Effector CD4-positive, alpha-beta T cell (primary cell): ENCODE measurements at regions not wholly inside any gene's neighbourhood (a gene's known extent, or its start where the extent isn't known, plus 50 kb on each side); places are given as distances from the start of the nearest gene placed in this dataset.

Source experiments
- DNase-seq: peaks from one replicate; pipeline ENCODE4 v3.0.0-alpha.2; 2020

DNA sequence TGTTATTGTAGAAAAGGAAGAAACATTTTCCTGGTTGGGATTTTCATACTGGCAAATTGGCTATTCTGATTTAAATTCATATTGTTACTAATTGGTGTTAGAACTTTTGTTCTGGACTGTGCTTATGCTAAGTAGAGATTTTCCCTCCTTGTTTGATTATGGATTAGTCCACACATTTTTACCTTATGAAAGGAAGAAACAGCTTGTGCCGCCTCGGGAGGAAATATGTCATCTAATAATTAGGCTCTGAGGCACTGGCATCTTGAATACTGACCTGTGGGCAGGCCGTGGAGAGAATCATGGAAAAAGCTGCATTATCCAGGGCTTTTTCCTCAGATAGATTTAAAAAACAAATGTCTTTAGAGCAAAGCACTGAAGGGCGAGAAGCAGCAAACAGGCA lies 344.3 kb upstream of the TBL1XR1 start:
- DNase-seq, result no peak

- DNase-seq, result no peak
These were observed 348.7 kb upstream of the TBL1XR1 start for GRCh38 chr3:177545964-177546363.

- DNase-seq, result no peak
These were observed 350.5 kb upstream of the TBL1XR1 start for GRCh38 chr3:177547711-177548350.

DNA sequence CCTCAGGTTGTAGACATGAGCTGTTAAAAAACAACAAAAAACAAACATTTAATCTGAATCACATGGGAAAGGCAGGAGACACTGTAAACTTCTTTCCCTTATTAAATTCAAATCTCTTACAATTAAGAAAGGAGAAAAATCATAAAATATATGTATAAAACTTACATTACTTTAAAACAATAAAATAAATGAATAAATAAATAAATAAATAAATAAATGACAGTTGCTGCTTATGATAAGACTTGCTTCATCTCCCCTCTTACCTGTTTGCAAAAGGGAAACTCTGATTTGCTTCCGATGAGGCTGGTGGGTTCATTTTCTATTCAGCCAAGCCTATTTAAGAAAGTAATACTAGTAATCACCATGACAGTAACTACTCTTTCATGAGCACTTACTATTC lies 353.4 kb upstream of the TBL1XR1 start:
- DNase-seq, result no peak

- no peak for DNase-seq
These were observed 354.2 kb upstream of the TBL1XR1 start for GRCh38 chr3:177551431-177551836.

- DNase-seq, result no peak
These were observed 354.8 kb upstream of the TBL1XR1 start for GRCh38 chr3:177552051-177552450.

- DNase-seq, result no peak
These were observed 355.7 kb upstream of the TBL1XR1 start for GRCh38 chr3:177553012-177553411.

DNA sequence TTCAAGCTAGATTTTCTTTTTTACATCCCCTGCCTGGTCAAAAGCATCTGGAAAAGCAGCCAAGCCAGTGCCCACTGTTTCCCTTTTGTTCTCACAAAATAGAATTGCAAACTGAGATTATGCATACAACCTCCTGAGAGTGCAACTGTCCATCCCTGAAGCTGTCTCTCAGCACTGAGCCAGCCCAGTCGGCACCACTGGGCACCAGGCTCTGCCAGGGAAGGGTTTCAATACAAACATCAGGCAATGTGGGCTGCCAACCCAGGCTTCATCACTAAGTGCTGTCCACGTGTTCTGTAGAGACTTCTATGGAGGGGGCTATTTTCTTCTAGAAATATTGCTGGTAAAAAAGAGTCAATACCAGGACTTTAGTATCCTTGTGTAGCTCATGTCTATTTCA lies 356.3 kb upstream of the TBL1XR1 start:
- no peak for DNase-seq

DNA sequence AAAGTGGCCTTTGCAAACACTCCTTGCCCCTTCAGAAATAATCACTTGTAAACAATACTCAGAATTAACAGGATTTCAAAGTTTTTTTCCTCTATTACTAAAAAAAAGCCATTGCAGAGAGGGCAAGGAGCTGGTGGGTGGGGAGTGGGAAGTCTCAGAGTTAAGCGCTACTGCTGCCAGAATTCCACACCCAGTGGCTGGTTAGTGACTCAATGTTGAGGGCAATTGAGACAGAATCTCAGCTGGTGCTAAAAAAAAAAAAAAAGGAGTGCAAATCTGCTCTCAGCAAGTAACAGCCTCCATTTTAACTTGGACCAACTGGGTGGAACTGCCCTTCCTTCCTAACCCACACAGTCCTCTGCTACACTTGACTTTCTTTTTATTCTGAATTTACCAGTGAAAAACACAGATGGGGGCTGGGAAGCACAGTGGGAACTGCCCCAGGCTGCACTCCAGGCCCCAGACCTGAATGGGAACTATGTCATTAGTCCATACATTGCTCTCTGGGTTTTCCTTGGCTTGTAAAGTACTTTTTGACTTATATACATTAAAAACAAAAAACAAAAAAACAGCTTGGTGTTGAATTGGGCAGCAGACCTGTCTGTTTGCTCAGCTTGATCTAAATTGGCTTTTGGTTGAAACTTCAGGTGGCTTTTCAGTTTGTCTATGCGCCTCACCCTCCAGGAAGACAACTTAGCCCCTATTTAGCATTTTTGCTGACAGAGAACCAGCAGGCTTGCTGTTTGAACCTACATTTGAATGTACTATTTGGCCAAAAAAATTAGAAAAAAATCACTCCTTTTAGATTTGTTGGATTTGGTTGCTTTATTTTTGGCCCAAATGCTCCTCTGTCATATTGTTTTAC lies 357.8 kb upstream of the TBL1XR1 start:
- no peak for DNase-seq

GRCh38 chr3:177557548-177557947 lies 360.3 kb upstream of the TBL1XR1 start:
- no peak for DNase-seq

DNA sequence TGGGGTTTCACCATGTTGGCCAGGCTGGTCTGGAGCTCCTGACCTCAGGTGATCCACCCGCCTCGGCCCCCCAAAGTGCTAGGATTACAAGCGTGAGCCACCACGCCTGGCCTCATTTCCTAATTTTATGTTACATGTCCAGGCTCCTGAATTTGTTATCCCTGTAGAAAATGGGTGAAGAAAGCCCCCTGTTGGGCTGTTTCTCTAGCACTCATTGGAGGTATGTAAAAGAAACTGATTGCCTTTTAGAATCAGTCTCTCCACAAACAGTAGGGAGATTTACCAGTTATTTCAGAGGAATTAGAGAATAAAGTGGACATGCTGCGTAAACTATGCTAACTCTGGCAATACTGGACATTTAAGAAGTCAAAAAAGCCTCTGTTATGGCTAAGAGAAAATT lies 364.1 kb upstream of the TBL1XR1 start:
- no peak for DNase-seq

- no peak for DNase-seq
These were observed 364.6 kb upstream of the TBL1XR1 start for GRCh38 chr3:177561769-177562392.

GRCh38 chr3:177563243-177563780 lies 366.0 kb upstream of the TBL1XR1 start:
- DNase-seq, result no peak

DNA sequence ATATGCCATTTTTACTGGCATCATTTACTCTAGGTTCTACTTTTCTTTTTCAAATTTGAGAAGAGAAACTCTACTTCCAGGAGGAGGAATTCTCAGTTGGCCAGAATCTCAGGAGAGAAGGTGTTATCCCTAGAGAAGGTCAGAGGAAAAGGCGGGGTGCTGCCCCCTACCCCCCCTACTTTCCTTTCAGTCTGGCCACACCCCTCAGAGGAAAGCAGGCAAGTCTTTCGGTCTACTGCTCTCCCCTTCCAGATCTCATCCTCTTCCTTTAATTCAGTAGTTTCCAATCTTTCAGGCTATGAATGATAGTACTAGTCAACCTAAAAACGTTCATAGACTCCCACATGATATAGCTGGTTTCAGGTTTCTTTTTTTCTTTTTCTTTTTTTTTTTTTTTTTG lies 366.5 kb upstream of the TBL1XR1 start:
- no peak for DNase-seq

- DNase-seq, result no peak
These were observed 368.7 kb upstream of the TBL1XR1 start for GRCh38 chr3:177565981-177566380.

DNA sequence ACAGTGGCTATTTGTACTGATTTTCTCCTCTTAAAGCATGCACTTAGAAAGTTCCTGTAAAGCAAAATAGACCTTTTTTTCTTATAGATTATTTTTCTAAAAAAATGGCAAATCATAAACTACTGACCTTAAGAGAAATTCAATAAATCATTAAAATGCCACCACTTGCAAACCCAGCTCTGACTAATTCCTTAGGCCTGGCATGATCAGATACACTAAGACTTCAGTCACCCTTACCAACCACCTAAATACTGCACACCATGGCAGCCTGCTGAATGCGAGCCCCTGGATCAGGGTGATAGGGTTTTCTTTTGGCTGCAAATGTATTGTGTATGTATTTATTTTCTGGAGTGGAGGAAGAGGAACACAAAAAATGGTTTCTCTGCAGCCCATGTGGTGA lies 370.6 kb upstream of the TBL1XR1 start:
- DNase-seq, result no peak

- DNase-seq, result no peak
These were observed 371.9 kb upstream of the TBL1XR1 start for GRCh38 chr3:177569193-177569592.

DNA sequence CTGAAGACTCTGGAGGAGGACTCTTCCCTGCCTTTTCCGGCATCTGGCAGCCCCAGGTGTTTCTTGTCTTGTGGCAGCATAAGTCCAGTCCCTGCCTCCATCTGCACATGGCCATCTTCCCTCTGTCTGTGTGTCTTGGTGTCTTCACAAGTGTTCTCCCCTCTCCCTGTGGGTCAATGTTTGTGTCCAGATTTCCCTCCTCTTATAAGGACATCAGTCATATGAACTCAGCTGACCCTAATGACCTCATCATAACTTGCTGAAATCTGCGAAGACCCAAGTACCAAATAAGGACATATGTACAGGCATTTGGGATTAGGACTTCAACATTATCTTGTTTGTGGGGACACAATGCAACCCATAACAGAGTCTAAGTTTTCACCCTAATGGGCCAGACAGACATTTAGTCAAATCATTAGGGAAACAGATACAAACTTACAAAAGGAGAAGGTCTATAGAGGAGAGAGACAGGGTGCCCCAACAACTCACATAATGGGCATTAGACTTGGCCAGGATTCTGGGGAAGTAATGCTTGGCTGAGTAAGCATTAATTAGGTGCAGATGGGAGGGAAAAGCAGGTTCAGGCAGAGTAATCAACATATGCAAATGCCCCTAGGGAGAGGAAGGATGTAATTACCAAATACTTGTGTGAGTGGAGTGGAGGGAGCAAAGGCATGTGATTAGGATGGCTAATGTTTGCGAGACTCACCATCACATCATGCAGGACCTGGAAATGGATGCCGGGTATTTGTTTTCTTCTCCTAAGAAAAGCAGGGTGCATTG lies 372.8 kb upstream of the TBL1XR1 start:
- DNase-seq, result no peak

DNA sequence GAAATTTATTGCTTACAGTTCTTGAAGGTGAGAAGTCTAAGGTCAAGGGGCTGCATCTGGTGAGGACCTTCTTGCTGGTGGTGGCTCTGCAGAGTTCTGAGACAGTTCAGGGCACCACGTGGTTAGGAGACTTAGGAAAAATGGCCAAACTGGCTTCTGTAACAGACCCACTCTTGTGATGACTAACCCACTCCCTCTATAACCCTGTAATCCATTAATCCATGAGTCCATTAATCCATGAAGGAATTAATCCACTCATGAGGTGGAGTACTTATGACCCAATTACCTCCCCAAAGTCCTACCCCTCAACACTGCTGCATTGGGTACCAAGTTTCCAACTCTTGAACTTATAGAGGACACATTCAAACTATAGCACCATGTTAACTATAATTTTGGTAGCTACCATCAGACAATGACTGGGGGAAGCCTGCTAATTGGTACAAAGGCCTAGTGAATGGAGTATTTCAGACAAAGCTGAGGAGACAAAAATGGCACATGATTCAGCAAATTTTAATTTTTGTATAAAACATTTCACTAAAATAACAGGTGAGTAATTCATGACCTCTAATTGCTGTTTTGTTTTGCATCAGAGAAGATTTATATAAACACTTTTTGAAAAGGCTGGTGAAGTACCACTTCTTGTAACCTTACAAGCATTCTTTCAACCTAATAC lies 374.1 kb upstream of the TBL1XR1 start:
- DNase-seq, result no peak

DNA sequence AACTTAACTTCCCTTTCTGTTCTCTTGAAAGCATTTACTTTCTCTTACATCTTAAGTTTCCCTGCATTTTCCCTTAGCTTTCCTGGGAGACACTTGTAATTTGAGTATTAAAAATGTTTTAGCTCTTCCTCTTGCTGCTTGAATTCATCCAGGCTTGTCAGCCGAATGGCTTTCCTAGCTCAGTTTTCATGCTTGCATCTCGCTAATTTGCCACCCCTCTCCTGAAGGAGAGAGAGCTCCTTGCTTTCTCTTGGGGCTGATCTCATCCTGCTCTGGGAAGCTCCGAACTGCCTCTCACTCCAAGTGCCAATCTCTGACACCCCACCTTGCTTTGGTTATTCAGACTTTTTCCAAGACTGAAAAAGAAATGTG lies 374.6 kb upstream of the TBL1XR1 start:
- DNase-seq, result no peak

DNA sequence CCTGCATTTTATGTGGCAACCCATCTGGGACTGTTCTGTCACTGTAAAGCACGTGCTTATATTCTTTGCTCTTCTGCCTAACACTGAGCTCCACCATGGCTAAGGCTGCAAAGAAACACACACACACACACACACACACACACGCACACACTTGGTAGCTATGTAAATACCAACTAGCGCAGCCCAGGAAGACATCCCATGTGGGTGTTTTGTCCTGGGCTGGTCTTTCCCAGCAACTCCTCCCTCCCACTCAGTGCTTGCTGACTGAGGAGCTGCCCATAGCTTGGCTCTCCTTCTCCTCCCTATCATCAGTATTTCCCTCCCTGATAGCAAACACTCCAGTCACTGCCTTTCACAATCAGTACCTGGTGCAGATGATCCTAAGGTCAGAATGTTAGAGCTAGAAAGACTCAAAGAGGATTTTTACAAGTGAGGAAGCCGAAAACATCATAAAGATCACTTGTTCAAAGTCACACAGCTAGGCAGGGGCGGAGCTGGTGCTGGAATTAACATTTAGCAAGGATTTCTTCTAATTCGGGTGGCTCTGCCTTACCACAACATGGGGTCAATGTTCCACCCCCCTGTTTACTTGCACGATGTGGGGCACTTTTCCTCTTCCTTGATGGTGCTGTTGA lies 377.1 kb upstream of the TBL1XR1 start:
- no peak for DNase-seq

- DNase-seq, result no peak
These were observed 379.5 kb upstream of the TBL1XR1 start for GRCh38 chr3:177576746-177577145.
